ENCODE measurements at regions not wholly inside any gene's neighbourhood (a gene's known extent, or its start where the extent isn't known, plus 50 kb on each side); places are given as distances from the start of the nearest gene placed in this dataset.

DNA sequence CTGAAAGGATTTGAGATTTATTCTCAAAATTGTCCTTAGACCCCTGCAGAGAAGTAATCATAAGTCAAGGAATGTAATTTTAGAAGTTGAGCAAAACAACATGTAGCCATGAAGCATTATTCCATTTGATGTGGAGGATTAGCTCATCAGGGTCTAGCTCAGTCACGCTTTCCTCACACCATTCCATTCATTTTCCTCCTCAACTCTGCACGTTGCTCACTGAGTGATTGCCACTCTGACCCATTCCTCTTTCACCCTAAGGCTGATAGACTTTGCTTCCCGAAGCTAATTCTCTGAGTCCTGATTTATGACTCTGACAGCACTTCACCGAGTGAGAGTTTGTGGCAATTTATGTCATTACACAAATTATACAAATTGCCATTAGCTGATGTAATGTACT lies 820.6 kb upstream of the PIK3C3 start:
- no peaks in the 10 kb centered on the region for H3K4me1 ChIP-seq (ENCODE audit: control insufficient read depth in 4 of 4, insufficient read depth in 4 of 4, low read length in 3 of 4)
- H3K4me3 ChIP-seq (ENCODE audit: low read depth in 1 of 3, low read length in 3 of 3) = no peak overlapping the region
- TF ChIP-seq, protein P1, sequence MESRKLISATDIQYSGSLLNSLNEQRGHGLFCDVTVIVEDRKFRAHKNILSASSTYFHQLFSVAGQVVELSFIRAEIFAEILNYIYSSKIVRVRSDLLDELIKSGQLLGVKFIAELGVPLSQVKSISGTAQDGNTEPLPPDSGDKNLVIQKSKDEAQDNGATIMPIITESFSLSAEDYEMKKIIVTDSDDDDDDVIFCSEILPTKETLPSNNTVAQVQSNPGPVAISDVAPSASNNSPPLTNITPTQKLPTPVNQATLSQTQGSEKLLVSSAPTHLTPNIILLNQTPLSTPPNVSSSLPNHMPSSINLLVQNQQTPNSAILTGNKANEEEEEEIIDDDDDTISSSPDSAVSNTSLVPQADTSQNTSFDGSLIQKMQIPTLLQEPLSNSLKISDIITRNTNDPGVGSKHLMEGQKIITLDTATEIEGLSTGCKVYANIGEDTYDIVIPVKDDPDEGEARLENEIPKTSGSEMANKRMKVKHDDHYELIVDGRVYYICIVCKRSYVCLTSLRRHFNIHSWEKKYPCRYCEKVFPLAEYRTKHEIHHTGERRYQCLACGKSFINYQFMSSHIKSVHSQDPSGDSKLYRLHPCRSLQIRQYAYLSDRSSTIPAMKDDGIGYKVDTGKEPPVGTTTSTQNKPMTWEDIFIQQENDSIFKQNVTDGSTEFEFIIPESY (IDR thresholded peaks at IDR 0.05) = no peak
- no peak for TF ChIP-seq HNF4G (IDR thresholded peaks at IDR 0.05)
- no peaks in the 10 kb centered on the region for H3K27me3 ChIP-seq (ENCODE audit: control insufficient read depth in 4 of 4, insufficient read depth in 4 of 4, low read length in 3 of 4)
- no peak overlapping the region for H3K9ac ChIP-seq (ENCODE audit: low read depth in 1 of 2, low read length in 2 of 2)
- DNase-seq (ENCODE audit: low spot score) = no peak
- H3K27ac ChIP-seq (ENCODE audit: low read depth in 1 of 2, low read length in 2 of 2) = no peak overlapping the region
- H3K36me3 ChIP-seq (ENCODE audit: control insufficient read depth in 4 of 4, insufficient read depth in 3 of 4, low read depth in 1 of 4, low read length in 3 of 4) = no peaks in the 10 kb centered on the region
- no peaks in the 10 kb centered on the region for H3K9me3 ChIP-seq (ENCODE audit: control insufficient read depth in 4 of 4, low read length in 3 of 4)
- WGBS = 54% methylated on average over 4 of the region's 4 CpGs

DNA sequence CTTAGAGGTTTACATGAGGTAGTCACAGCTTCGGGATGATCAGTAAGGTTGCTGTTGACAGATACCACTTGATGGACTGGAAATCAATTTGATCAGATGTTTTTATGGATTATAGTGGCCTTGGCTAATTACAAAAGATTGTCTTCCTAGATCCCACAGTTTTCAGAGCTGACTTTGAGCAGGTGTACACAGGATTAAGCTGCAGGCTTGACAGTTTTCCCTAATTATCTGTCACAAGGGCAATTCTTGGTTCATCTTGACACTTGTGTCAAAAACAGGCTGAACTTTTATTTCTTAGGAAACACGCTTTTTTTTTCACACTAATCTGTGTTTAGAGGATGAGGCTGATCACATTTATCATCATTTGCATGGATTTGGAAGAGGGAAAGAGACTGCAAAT lies 824.0 kb upstream of the PIK3C3 start:
- 40% methylated on average over 2 of the region's 2 CpGs for WGBS
- H3K27ac ChIP-seq (ENCODE audit: low read depth in 1 of 2, low read length in 2 of 2) = no peak overlapping the region
- no peak for DNase-seq (ENCODE audit: low spot score)
- no peaks in the 10 kb centered on the region for H3K27me3 ChIP-seq (ENCODE audit: control insufficient read depth in 4 of 4, insufficient read depth in 4 of 4, low read length in 3 of 4)
- no peaks in the 10 kb centered on the region for H3K36me3 ChIP-seq (ENCODE audit: control insufficient read depth in 4 of 4, insufficient read depth in 3 of 4, low read depth in 1 of 4, low read length in 3 of 4)
- TF ChIP-seq EGR1 (IDR thresholded peaks at IDR 0.05; ENCODE audit: low read depth in 2 of 2) = no peak
- H3K4me1 ChIP-seq (ENCODE audit: control insufficient read depth in 4 of 4, insufficient read depth in 4 of 4, low read length in 3 of 4) = no peaks in the 10 kb centered on the region
- H3K9ac ChIP-seq (ENCODE audit: low read depth in 1 of 2, low read length in 2 of 2) = no peak overlapping the region
- no peaks in the 10 kb centered on the region for H3K9me3 ChIP-seq (ENCODE audit: control insufficient read depth in 4 of 4, low read length in 3 of 4)
- H3K4me3 ChIP-seq (ENCODE audit: low read depth in 1 of 3, low read length in 3 of 3) = no peak overlapping the region

DNA sequence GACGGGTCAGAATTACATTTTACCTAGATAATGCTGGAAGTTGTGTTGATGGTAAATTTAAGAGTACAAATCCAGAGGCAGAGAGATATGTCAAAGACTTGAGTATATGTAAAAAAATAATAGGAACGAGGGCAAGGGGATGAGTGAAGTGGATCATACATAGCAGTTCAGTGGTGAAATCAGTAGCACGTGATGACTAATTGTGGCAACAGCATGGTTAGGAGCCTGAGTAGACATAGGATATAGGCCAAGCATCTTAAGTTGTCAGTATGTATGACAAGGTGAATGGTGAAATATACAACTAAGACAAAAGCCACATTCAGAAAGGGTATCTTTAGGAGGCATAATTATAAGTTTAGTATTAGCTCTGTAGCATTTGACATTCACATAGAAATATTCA lies 826.5 kb upstream of the PIK3C3 start:
- no peak overlapping the region for H3K9ac ChIP-seq (ENCODE audit: low read depth in 1 of 2, low read length in 2 of 2)
- H3K27me3 ChIP-seq (ENCODE audit: control insufficient read depth in 4 of 4, insufficient read depth in 4 of 4, low read length in 3 of 4) = no peaks in the 10 kb centered on the region
- WGBS = 73% methylated on average over 3 of the region's 3 CpGs
- H3K4me3 ChIP-seq (ENCODE audit: low read depth in 1 of 3, low read length in 3 of 3) = no peak overlapping the region
- H3K9me3 ChIP-seq (ENCODE audit: control insufficient read depth in 4 of 4, low read length in 3 of 4) = no peaks in the 10 kb centered on the region
- DNase-seq (ENCODE audit: low spot score) = no peak
- TF ChIP-seq HNF4G (IDR thresholded peaks at IDR 0.05) = no peak
- TF ChIP-seq FOXA1 (IDR thresholded peaks at IDR 0.05) = no peak
- TF ChIP-seq GABPA (IDR thresholded peaks at IDR 0.05 in 1 of 2, conservative IDR thresholded peaks at IDR 0.05 in 1 of 2) = no peak
- no peak for TF ChIP-seq FOXA2 (IDR thresholded peaks at IDR 0.05)
- TF ChIP-seq TAF1 (conservative IDR thresholded peaks at IDR 0.05) = no peak
- TF ChIP-seq HNF4A (conservative IDR thresholded peaks at IDR 0.05) = no peak
- no peak for TF ChIP-seq EGR1 (IDR thresholded peaks at IDR 0.05; ENCODE audit: low read depth in 2 of 2)
- no peak for TF ChIP-seq JUND (IDR thresholded peaks at IDR 0.05)
- TF ChIP-seq, protein P2, sequence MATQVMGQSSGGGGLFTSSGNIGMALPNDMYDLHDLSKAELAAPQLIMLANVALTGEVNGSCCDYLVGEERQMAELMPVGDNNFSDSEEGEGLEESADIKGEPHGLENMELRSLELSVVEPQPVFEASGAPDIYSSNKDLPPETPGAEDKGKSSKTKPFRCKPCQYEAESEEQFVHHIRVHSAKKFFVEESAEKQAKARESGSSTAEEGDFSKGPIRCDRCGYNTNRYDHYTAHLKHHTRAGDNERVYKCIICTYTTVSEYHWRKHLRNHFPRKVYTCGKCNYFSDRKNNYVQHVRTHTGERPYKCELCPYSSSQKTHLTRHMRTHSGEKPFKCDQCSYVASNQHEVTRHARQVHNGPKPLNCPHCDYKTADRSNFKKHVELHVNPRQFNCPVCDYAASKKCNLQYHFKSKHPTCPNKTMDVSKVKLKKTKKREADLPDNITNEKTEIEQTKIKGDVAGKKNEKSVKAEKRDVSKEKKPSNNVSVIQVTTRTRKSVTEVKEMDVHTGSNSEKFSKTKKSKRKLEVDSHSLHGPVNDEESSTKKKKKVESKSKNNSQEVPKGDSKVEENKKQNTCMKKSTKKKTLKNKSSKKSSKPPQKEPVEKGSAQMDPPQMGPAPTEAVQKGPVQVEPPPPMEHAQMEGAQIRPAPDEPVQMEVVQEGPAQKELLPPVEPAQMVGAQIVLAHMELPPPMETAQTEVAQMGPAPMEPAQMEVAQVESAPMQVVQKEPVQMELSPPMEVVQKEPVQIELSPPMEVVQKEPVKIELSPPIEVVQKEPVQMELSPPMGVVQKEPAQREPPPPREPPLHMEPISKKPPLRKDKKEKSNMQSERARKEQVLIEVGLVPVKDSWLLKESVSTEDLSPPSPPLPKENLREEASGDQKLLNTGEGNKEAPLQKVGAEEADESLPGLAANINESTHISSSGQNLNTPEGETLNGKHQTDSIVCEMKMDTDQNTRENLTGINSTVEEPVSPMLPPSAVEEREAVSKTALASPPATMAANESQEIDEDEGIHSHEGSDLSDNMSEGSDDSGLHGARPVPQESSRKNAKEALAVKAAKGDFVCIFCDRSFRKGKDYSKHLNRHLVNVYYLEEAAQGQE (IDR thresholded peaks at IDR 0.05) = no peak
- TF ChIP-seq, protein P3, sequence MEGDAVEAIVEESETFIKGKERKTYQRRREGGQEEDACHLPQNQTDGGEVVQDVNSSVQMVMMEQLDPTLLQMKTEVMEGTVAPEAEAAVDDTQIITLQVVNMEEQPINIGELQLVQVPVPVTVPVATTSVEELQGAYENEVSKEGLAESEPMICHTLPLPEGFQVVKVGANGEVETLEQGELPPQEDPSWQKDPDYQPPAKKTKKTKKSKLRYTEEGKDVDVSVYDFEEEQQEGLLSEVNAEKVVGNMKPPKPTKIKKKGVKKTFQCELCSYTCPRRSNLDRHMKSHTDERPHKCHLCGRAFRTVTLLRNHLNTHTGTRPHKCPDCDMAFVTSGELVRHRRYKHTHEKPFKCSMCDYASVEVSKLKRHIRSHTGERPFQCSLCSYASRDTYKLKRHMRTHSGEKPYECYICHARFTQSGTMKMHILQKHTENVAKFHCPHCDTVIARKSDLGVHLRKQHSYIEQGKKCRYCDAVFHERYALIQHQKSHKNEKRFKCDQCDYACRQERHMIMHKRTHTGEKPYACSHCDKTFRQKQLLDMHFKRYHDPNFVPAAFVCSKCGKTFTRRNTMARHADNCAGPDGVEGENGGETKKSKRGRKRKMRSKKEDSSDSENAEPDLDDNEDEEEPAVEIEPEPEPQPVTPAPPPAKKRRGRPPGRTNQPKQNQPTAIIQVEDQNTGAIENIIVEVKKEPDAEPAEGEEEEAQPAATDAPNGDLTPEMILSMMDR (IDR thresholded peaks at IDR 0.05; ENCODE audit: low read depth, low read length, missing input control) = no peak
- TF ChIP-seq, protein P4, sequence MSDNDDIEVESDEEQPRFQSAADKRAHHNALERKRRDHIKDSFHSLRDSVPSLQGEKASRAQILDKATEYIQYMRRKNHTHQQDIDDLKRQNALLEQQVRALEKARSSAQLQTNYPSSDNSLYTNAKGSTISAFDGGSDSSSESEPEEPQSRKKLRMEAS (IDR thresholded peaks at IDR 0.05) = no peak
- no peak for TF ChIP-seq RAD21 (IDR thresholded peaks at IDR 0.05)
- TF ChIP-seq YY1 (IDR thresholded peaks at IDR 0.05) = no peak
- no peaks in the 10 kb centered on the region for H3K36me3 ChIP-seq (ENCODE audit: control insufficient read depth in 4 of 4, insufficient read depth in 3 of 4, low read depth in 1 of 4, low read length in 3 of 4)
- H3K4me1 ChIP-seq (ENCODE audit: control insufficient read depth in 4 of 4, insufficient read depth in 4 of 4, low read length in 3 of 4) = no peaks in the 10 kb centered on the region
- H3K27ac ChIP-seq (ENCODE audit: low read depth in 1 of 2, low read length in 2 of 2) = no peak overlapping the region

All from liver (tissue), 8 donors.